ENCODE measurements at regions not wholly inside any gene's neighbourhood (a gene's known extent, or its start where the extent isn't known, plus 50 kb on each side); places are given as distances from the start of the nearest gene placed in this dataset.

DNA sequence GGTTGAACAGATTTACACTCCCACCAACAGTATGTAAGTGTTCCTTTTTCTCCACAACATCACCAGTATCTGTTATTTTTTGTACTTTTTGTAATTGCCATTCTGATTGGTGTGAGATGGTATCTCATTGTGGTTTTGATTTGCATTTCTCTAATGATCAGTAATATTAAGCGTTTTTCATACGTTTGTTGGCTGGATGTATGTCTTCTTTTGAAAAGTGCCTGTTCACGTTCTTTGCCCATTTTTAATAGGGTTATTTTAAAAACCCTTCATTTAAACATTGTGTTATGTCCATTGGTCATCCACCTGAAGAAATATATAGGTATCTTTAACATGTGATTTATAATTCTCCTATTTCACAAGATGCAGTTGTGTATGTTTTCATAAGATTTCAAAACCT is 291.3 kb downstream of the SEMA3D start:
- no peak for TF ChIP-seq EZH2phosphoT487 (IDR thresholded peaks at IDR 0.05; ENCODE audit: borderline replicate concordance, low read depth)
- no peak for TF ChIP-seq CTCF (IDR thresholded peaks at IDR 0.05)
